ENCODE measurements at regions not wholly inside any gene's neighbourhood (a gene's known extent, or its start where the extent isn't known, plus 50 kb on each side); places are given as distances from the start of the nearest gene placed in this dataset.

DNA sequence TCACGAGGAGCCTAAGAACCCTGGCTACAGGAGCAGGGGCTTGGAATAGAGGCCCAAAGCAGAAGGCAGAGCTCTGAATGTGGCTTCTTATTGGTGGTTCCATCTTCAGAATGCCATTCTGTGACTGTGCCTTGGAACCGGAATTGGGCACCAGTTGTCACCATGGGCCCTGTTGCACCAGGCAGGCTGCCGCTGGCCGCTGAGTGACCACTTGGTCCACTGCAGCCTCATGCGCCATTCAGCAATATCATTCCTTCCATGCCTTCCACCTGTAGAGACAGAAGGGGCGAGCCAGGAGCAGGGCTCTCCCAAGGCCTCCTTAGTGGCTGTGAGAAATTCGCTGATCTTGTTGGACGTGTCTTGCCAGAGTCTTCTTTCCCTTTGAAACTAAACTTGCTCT, 270.3 kb upstream of the CHD6 start:
- H3K4me3 Mint-ChIP-seq, result no peak overlapping the region
- H3K27ac Mint-ChIP-seq, result no peak overlapping the region
- DNase-seq (no peak), ATAC-seq (ENCODE audit: low read depth) (no peak)
- POLR2A ChIA-PET, result no interaction called here
- H3K27me3 Mint-ChIP-seq, result no peaks in the 10 kb centered on the region
- no peaks in the 10 kb centered on the region for H3K9me3 Mint-ChIP-seq
- no peaks in the 10 kb centered on the region for H3K36me3 Mint-ChIP-seq
- no peaks in the 10 kb centered on the region for H3K4me1 Mint-ChIP-seq

DNA sequence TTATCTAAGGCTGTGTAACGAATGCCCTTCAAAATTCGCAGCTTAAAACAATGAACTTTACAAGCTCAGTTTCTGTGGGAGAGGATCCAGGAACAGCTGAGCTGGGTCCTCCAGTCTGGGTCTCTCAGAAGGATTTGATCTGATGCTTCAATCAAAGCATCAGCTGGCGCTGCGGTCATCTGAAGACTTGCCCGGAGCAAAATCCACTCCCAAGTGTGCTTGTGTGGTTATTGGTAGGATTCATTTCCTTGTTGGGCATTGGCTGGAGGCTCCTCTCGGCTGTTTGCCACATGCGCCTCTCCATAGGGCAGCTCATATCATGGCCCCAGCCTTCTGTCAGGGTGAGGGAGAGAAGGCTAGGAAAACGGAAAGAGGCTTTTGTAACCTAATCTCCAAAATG, 269.3 kb upstream of the CHD6 start:
- H3K36me3 Mint-ChIP-seq, result no peaks in the 10 kb centered on the region
- H3K4me1 Mint-ChIP-seq, result no peaks in the 10 kb centered on the region
- no peak overlapping the region for H3K27ac Mint-ChIP-seq
- no peak overlapping the region for H3K4me3 Mint-ChIP-seq
- no peak for DNase-seq
- H3K27me3 Mint-ChIP-seq, result no peaks in the 10 kb centered on the region
- POLR2A ChIA-PET, result no interaction called here
- no peak for ATAC-seq (ENCODE audit: low read depth)
- no peaks in the 10 kb centered on the region for H3K9me3 Mint-ChIP-seq

- no peak for DNase-seq
- Mint-ChIP-seq H3K4me1 (no peaks in the 10 kb centered on the region), H3K27ac (no peak overlapping the region), H3K4me3 (no peak overlapping the region), H3K9me3 (no peaks in the 10 kb centered on the region), H3K27me3 (no peaks in the 10 kb centered on the region), H3K36me3 (no peaks in the 10 kb centered on the region)
- POLR2A ChIA-PET, result no interaction called here
- ATAC-seq (ENCODE audit: low read depth), result no peak
Observed at GRCh38 chr20:41881466-41882046, 263.4 kb upstream of the CHD6 start.

DNA sequence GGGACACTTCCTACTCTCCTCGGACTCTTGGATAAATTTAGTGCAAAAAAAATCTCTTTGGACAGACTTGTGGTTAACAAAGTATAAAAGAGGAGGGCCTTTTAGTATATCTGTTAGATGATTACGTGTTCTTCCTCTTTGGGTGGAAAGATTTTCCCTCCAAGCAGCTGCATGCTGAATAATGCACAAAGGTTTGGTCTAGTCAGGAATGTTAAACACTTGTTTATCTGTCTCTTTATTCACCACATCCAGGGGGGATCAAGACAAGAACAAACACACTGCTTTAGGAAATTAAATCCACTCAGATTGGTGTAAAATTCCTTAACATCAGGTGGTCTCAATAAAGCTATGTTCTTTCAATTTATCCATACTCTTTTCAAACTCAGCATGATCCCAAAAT, 260.9 kb upstream of the CHD6 start:
- H3K4me3 Mint-ChIP-seq, result no peak overlapping the region

DNA sequence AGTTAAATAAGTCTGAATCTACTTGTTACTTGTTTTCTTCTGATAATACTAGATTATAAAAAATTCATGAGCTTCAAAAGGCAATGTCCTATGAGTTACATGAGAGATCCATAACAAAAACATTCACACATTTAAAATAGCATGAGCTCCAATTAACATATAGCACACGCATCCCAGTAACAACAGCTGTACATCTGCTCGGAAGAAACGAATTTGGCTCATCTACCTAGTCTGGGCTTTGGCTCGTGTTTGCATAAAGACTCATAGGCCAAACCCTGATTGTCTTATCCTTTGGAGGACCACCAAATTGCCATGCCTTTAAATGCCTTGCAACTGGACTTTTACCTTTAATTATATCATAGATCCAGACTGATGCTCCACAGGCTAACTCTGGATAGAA, 259.7 kb upstream of the CHD6 start:
- no peaks in the 10 kb centered on the region for H3K27me3 Mint-ChIP-seq
- DNase-seq (no peak), ATAC-seq (ENCODE audit: low read depth) (no peak)
- POLR2A ChIA-PET, result interaction anchor here (0.7 kb wide), 1 partner anchor 308 kb away, joined by 3 read pairs; no protein-coding TSS in a partner anchor
- H3K4me3 Mint-ChIP-seq, result no peak overlapping the region
- H3K4me1 Mint-ChIP-seq, result no peaks in the 10 kb centered on the region
- H3K27ac Mint-ChIP-seq, result no peak overlapping the region
- no peaks in the 10 kb centered on the region for H3K36me3 Mint-ChIP-seq
- H3K9me3 Mint-ChIP-seq, result no peaks in the 10 kb centered on the region

More for the DNA sequence above, 260.9 kb upstream of the CHD6 start:
- Mint-ChIP-seq H3K27ac (no peak overlapping the region), H3K9me3 (no peaks in the 10 kb centered on the region), H3K4me1 (no peaks in the 10 kb centered on the region), H3K27me3 (no peaks in the 10 kb centered on the region), H3K36me3 (no peaks in the 10 kb centered on the region)
- no peak for ATAC-seq (ENCODE audit: low read depth)
- POLR2A ChIA-PET, result no interaction called here
- DNase-seq, result no peak

DNA sequence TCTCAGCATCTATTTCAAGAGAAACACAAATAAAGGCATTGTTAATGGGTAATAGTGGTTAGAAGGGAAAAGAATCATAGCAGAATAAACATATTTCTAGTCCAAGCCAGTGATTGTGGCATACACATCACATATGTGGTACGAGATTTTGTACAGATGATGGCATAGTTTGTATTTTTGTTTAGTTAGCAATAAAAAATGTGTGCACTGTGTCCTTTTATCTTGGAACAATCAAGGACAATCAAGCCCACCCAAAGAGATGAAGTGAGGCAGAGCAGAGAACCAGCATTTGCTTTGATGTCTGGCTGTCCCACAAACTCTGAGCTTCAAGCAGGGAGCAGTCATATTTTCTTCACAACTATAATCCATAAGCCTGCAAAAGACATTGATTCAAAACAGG, 256.5 kb upstream of the CHD6 start:
- no peak overlapping the region for H3K4me3 Mint-ChIP-seq
- H3K4me1 Mint-ChIP-seq, result no peaks in the 10 kb centered on the region
- no peaks in the 10 kb centered on the region for H3K9me3 Mint-ChIP-seq
- H3K27me3 Mint-ChIP-seq, result no peaks in the 10 kb centered on the region
- no peak for ATAC-seq (ENCODE audit: low read depth)
- H3K27ac Mint-ChIP-seq, result no peak overlapping the region
- DNase-seq, result no peak
- POLR2A ChIA-PET, result no interaction called here
- H3K36me3 Mint-ChIP-seq, result no peaks in the 10 kb centered on the region

DNA sequence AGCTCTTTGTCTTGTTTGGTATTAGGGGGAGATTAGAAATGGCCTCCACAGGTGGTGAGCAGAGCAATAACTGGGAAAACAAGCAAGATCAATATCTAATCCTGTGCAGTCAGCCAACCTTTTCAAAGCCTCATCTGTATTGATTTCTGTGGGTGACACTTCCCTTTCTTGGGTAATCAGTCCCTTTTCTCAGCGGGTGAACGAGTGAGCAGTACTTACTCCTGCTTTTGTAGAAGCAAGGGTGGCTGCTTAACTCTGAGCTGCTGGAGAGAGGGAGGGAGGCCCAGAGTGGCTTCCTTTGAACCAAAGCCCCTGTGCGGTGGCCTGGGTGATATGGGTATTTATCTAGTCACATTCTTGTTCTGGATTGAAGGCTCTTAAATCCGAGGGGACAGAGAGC, 254.8 kb upstream of the CHD6 start:
- H3K27me3 Mint-ChIP-seq, result no peaks in the 10 kb centered on the region
- H3K27ac Mint-ChIP-seq, result no peak overlapping the region
- H3K4me1 Mint-ChIP-seq, result no peaks in the 10 kb centered on the region
- no peaks in the 10 kb centered on the region for H3K36me3 Mint-ChIP-seq
- H3K9me3 Mint-ChIP-seq, result no peaks in the 10 kb centered on the region
- no peak for DNase-seq
- no peak for ATAC-seq (ENCODE audit: low read depth)
- POLR2A ChIA-PET, result no interaction called here
- H3K4me3 Mint-ChIP-seq, result no peak overlapping the region

GRCh38 chr20:41870869-41871462, 252.8 kb upstream of the CHD6 start:
- Mint-ChIP-seq H3K4me3 (no peak overlapping the region), H3K27me3 (no peaks in the 10 kb centered on the region), H3K27ac (no peak overlapping the region), H3K9me3 (no peaks in the 10 kb centered on the region), H3K36me3 (no peaks in the 10 kb centered on the region), H3K4me1 (no peaks in the 10 kb centered on the region)
- no peak for ATAC-seq (ENCODE audit: low read depth)
- POLR2A ChIA-PET, result no interaction called here
- DNase-seq, result no peak

DNA sequence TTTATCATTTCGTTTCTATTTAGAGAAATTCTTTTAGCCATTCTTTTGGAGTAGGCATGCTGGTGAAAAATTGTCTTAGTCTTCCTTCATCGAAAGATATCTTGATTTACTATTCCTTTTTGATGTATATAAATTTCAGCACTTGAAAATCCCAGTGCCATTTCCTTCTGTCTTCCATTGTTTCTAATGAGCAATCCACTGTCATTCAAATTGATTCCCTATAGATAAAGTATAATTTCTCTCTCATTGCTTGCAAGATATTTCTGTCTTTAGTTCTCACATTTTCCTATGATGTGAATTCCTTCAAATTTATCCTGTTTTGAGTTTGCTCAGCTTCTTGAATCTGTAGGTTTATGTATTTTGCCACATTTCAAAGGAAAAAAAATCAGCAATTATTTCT, 251.1 kb upstream of the CHD6 start:
- Mint-ChIP-seq H3K27ac (no peak overlapping the region), H3K9me3 (no peaks in the 10 kb centered on the region), H3K4me3 (no peak overlapping the region), H3K27me3 (peaks cover 2% of the 10 kb centered on the region), H3K36me3 (no peaks in the 10 kb centered on the region), H3K4me1 (no peaks in the 10 kb centered on the region)
- POLR2A ChIA-PET, result no interaction called here
- ATAC-seq (ENCODE audit: low read depth) (no peak), DNase-seq (no peak)

DNA sequence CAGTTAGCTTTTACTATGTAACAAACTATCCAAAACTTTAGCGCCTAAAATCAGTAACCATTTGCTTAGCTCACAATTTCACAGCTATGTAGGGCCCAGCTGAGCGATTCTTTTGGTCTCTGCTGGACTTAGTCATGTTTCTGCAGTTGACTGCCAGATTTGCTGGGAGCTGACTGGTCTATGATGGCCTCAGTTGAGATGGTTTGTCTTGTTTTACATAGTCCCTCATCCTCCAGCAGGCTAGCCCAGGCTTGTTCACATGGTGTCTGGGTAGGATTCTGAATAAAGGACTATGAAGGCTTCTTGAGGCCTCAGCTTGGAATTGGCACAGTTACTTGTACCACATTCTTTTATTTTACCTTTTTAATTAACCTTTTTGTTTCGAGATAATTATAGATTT, 247.8 kb upstream of the CHD6 start:
- H3K4me1 Mint-ChIP-seq, result no peaks in the 10 kb centered on the region
- POLR2A ChIA-PET, result no interaction called here
- no peaks in the 10 kb centered on the region for H3K36me3 Mint-ChIP-seq
- H3K27ac Mint-ChIP-seq, result no peak overlapping the region
- no peaks in the 10 kb centered on the region for H3K9me3 Mint-ChIP-seq
- peaks cover 2% of the 10 kb centered on the region for H3K27me3 Mint-ChIP-seq
- no peak for ATAC-seq (ENCODE audit: low read depth)
- DNase-seq, result no peak
- H3K4me3 Mint-ChIP-seq, result no peak overlapping the region

- Mint-ChIP-seq H3K27me3 (peaks cover 2% of the 10 kb centered on the region), H3K4me3 (no peak overlapping the region), H3K36me3 (no peaks in the 10 kb centered on the region), H3K4me1 (no peaks in the 10 kb centered on the region), H3K9me3 (peaks cover 2% of the 10 kb centered on the region), H3K27ac (no peak overlapping the region)
- ATAC-seq (ENCODE audit: low read depth), result no peak
- no peak for DNase-seq
- POLR2A ChIA-PET, result no interaction called here
Observed at GRCh38 chr20:41862476-41862875, 244.3 kb upstream of the CHD6 start.

DNA sequence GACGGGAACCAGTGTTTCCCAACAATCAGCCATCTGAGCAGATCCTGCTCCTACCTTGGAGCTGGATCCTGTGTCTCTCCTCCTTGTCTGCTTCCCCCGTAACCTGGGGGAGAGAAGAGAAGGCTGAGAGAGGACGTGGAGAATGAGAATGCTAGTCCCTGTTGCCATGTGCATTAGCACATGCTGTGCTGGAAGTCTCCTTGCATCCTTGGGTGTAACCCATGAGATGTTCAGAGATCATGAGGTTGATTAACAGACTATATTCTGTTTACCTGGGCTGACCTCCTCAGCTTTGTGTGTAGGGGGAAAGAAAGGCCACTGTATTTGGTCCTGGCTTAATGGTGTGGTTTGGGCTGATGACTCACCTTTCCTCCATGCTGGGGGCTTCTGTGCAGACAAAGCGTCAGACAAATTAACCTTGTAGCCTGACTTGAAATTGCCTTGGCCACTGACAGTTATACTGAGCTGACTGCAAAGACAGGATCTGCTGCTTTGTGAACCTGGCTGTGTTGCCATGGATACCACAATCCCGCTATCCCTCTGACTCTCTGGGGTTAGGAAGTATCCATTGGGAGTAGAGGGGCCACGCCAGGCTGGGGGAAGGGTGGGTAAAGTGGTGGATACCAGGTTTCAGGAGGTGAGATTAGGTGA, 243.7 kb upstream of the CHD6 start:
- POLR2A ChIA-PET, result no interaction called here
- DNase-seq (no peak), ATAC-seq (ENCODE audit: low read depth) (no peak)
- H3K4me3 Mint-ChIP-seq, result no peak overlapping the region
- H3K36me3 Mint-ChIP-seq, result no peaks in the 10 kb centered on the region
- H3K27me3 Mint-ChIP-seq, result peaks cover 2% of the 10 kb centered on the region
- H3K4me1 Mint-ChIP-seq, result no peaks in the 10 kb centered on the region
- H3K27ac Mint-ChIP-seq, result no peak overlapping the region
- peaks cover 2% of the 10 kb centered on the region for H3K9me3 Mint-ChIP-seq

DNA sequence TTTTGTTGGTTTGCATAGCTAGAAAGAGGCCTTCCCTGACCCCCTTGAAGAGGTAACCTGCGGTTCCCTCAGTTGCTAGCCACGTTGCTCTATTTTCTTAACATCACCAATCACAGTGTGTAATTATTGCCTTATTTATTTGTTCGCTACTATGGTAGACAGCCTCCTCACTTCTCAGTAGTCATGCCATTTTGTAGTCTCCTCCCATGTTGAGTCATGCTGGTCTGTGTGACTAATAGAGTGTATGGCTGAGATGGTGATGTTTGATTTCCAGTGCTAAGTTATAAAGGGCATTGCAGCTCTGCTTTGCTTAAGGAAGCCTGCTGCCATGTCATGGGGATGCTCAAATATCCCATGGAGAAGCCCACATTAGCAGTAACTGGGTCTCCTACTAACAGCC, 236.6 kb upstream of the CHD6 start:
- POLR2A ChIA-PET, result no interaction called here
- no peak for ATAC-seq (ENCODE audit: low read depth)
- H3K36me3 Mint-ChIP-seq, result no peaks in the 10 kb centered on the region
- peaks cover 2% of the 10 kb centered on the region for H3K9me3 Mint-ChIP-seq
- no peaks in the 10 kb centered on the region for H3K27me3 Mint-ChIP-seq
- no peak overlapping the region for H3K4me3 Mint-ChIP-seq
- no peaks in the 10 kb centered on the region for H3K4me1 Mint-ChIP-seq
- DNase-seq, result no peak
- no peak overlapping the region for H3K27ac Mint-ChIP-seq

DNA sequence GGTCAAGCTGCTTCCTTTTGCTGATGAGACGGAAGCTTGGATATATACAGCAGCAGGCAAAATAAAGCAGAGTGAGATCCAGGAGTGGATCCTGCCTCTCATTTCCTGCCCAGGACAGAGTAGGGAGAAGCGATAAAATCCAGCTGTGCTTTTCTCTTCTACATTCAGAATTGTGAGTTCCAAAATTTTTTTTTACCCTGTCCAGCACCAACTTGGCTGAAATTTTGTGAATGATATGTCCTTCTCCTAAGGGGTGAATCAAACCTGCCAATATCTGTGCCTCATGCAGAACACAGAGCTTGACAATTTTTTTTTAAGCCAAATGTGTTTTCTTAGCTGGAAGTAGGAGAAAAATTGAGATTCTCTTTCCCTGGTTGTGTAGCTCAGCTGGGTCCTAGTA, 235.6 kb upstream of the CHD6 start:
- H3K4me1 Mint-ChIP-seq, result no peaks in the 10 kb centered on the region

More for the DNA sequence above, 235.6 kb upstream of the CHD6 start:
- POLR2A ChIA-PET, result no interaction called here
- no peak overlapping the region for H3K27ac Mint-ChIP-seq
- DNase-seq (no peak), ATAC-seq (ENCODE audit: low read depth) (no peak)
- no peak overlapping the region for H3K4me3 Mint-ChIP-seq
- peaks cover 2% of the 10 kb centered on the region for H3K9me3 Mint-ChIP-seq
- no peaks in the 10 kb centered on the region for H3K27me3 Mint-ChIP-seq
- H3K36me3 Mint-ChIP-seq, result no peaks in the 10 kb centered on the region
